HFFc6 (cell line): ENCODE measurements at regions not wholly inside any gene's neighbourhood (a gene's known extent, or its start where the extent isn't known, plus 50 kb on each side); places are given as distances from the start of the nearest gene placed in this dataset.

Experiments
- DNase-seq: peaks from one replicate; pipeline ENCODE4 v3.0.0-alpha.2; 2018
- H3K27ac Mint-ChIP-seq: 2 replicates; pipeline ENCODE4 v1.8.0; 2020; ENCODE audit warnings: mild to moderate bottlenecking, mixed read lengths
- H3K27me3 Mint-ChIP-seq: 2 replicates; pipeline ENCODE4 v1.8.0; 2021; ENCODE audit warnings: mild to moderate bottlenecking, moderate library complexity, mixed read lengths; ENCODE audit not compliant: insufficient read depth
- H3K36me3 Mint-ChIP-seq: 2 replicates; pipeline ENCODE4 v1.8.0; 2021; ENCODE audit warnings: low read depth, mixed read lengths
- H3K4me1 Mint-ChIP-seq: 2 replicates; pipeline ENCODE4 v1.8.0; 2020; ENCODE audit warnings: low read depth, mixed read lengths
- H3K4me3 Mint-ChIP-seq: 2 replicates; pipeline ENCODE4 v1.8.0; 2020; ENCODE audit warnings: mild to moderate bottlenecking, moderate library complexity, mixed read lengths
- H3K9me3 Mint-ChIP-seq: 2 replicates; pipeline ENCODE4 v1.8.0; 2020; ENCODE audit warnings: mild to moderate bottlenecking, mixed read lengths
- CTCF ChIP-seq: fragments of 200-600 bp; sonication (generic); IDR thresholded peaks from 2 replicates; pipeline ENCODE4 v1.5.0; 2021; ENCODE audit warnings: antibody characterized with exemption, mild to moderate bottlenecking

GRCh38 chr10:107413971-107414370, 249.5 kb upstream of the SORCS1 start:
- no peaks in the 10 kb centered on the region for H3K27me3 Mint-ChIP-seq

GRCh38 chr10:107409522-107409921, 245.0 kb upstream of the SORCS1 start:
- Mint-ChIP-seq H3K27me3 (no peaks in the 10 kb centered on the region), H3K4me1 (no peaks in the 10 kb centered on the region), H3K9me3 (peaks cover 19% of the 10 kb centered on the region), H3K4me3 (no peak overlapping the region), H3K27ac (no peak overlapping the region), H3K36me3 (no peaks in the 10 kb centered on the region)
- TF ChIP-seq CTCF, result no peak
- no peak for DNase-seq

More at GRCh38 chr10:107413971-107414370, 249.5 kb upstream of the SORCS1 start:
- Mint-ChIP-seq H3K4me3 (no peak overlapping the region), H3K4me1 (no peaks in the 10 kb centered on the region), H3K36me3 (no peaks in the 10 kb centered on the region; the same call in 1 of the 2 replicates), H3K27ac (no peak overlapping the region), H3K9me3 (peaks cover 32% of the 10 kb centered on the region)
- DNase-seq, result no peak
- no peak for TF ChIP-seq CTCF

GRCh38 chr10:107398115-107398514, 233.6 kb upstream of the SORCS1 start:
- no peak overlapping the region for H3K4me3 Mint-ChIP-seq
- H3K4me1 Mint-ChIP-seq, result no peaks in the 10 kb centered on the region
- H3K27me3 Mint-ChIP-seq, result no peaks in the 10 kb centered on the region
- TF ChIP-seq CTCF, result no peak
- no peaks in the 10 kb centered on the region for H3K36me3 Mint-ChIP-seq
- H3K27ac Mint-ChIP-seq, result no peak overlapping the region
- DNase-seq, result no peak
- H3K9me3 Mint-ChIP-seq, result peaks cover 37% of the 10 kb centered on the region

GRCh38 chr10:107391901-107392300, 227.4 kb upstream of the SORCS1 start:
- Mint-ChIP-seq H3K4me3 (no peak overlapping the region), H3K27me3 (no peaks in the 10 kb centered on the region), H3K27ac (no peak overlapping the region), H3K36me3 (no peaks in the 10 kb centered on the region), H3K4me1 (no peaks in the 10 kb centered on the region), H3K9me3 (peaks cover 25% of the 10 kb centered on the region)
- DNase-seq, result no peak
- TF ChIP-seq CTCF, result no peak

GRCh38 chr10:107390563-107390962, 226.1 kb upstream of the SORCS1 start:
- H3K36me3 Mint-ChIP-seq, result no peaks in the 10 kb centered on the region
- no peaks in the 10 kb centered on the region for H3K27me3 Mint-ChIP-seq
- TF ChIP-seq CTCF, result no peak
- no peak for DNase-seq
- no peak overlapping the region for H3K27ac Mint-ChIP-seq
- H3K4me3 Mint-ChIP-seq, result no peak overlapping the region
- peaks cover 29% of the 10 kb centered on the region for H3K9me3 Mint-ChIP-seq
- H3K4me1 Mint-ChIP-seq, result no peaks in the 10 kb centered on the region

GRCh38 chr10:107383357-107383756, 218.9 kb upstream of the SORCS1 start:
- H3K9me3 Mint-ChIP-seq, result peaks cover 60% of the 10 kb centered on the region
- no peaks in the 10 kb centered on the region for H3K36me3 Mint-ChIP-seq
- no peaks in the 10 kb centered on the region; the same call in 1 of the 2 replicates for H3K27me3 Mint-ChIP-seq
- no peak overlapping the region for H3K4me3 Mint-ChIP-seq
- no peak overlapping the region for H3K27ac Mint-ChIP-seq
- no peaks in the 10 kb centered on the region for H3K4me1 Mint-ChIP-seq
- TF ChIP-seq CTCF, result no peak
- no peak for DNase-seq
